Progenitor cell of endocrine pancreas (in vitro differentiated cells): ENCODE measurements at regions not wholly inside any gene's neighbourhood (a gene's known extent, or its start where the extent isn't known, plus 50 kb on each side); places are given as distances from the start of the nearest gene placed in this dataset.

ENCODE experiments used
- DNase-seq: peaks from one replicate; pipeline ENCODE4 v3.0.0; 2021; ENCODE audit warnings: low spot score; ENCODE audit not compliant: unreplicated experiment
- H3K27ac Mint-ChIP-seq: 2 replicates; pipeline ENCODE4 v1.8.0; 2021; ENCODE audit warnings: mild to moderate bottlenecking, moderate library complexity, mixed read lengths
- H3K27me3 Mint-ChIP-seq: 2 replicates; pipeline ENCODE4 v1.8.0; 2021; ENCODE audit warnings: mixed read lengths
- H3K36me3 Mint-ChIP-seq: 2 replicates; pipeline ENCODE4 v1.8.0; 2022; ENCODE audit warnings: mixed read lengths; ENCODE audit not compliant: insufficient read depth
- H3K4me1 Mint-ChIP-seq: 2 replicates; pipeline ENCODE4 v1.8.0; 2021; ENCODE audit warnings: low read depth, mixed read lengths
- H3K4me3 Mint-ChIP-seq: 2 replicates; pipeline ENCODE4 v1.8.0; 2021; ENCODE audit warnings: low read depth, mild to moderate bottlenecking, moderate library complexity, mixed read lengths
- H3K9me3 Mint-ChIP-seq: 2 replicates; pipeline ENCODE4 v1.8.0; 2021; ENCODE audit warnings: low read depth, mixed read lengths
- TF ChIP-seq, protein P1 (sequence below): fragments of 200-600 bp; sonication (generic); IDR thresholded peaks from one replicate; pipeline ENCODE4 v1.5.0; 2021; ENCODE audit warnings: antibody characterized with exemption, mild to moderate bottlenecking; ENCODE audit not compliant: unreplicated experiment

DNA sequence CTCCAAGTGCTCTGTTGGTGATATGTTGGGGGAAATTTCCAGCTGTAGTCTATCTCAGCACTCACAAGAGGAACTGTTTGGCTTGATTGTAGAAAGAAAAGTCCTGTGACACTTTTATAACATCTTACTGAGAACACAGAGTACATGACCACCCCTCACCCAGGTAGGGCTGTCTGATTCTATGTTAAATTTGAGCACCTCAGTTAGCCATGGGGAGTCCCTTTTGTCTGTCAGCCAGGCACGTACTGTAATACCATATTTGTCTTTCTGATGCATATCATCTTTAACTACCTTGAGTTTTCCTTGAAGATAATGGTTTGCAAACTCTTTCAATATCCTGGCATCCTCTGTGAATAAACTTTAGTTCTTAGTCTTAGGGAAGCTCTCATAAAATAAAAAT, 164.5 kb downstream of the IZUMO3 start:
- H3K4me3 Mint-ChIP-seq: no peak overlapping the region
- H3K27ac Mint-ChIP-seq: no peak overlapping the region
- H3K9me3 Mint-ChIP-seq: peaks cover 3% of the 10 kb centered on the region
- no peaks in the 10 kb centered on the region for H3K4me1 Mint-ChIP-seq
- TF ChIP-seq, protein P1, sequence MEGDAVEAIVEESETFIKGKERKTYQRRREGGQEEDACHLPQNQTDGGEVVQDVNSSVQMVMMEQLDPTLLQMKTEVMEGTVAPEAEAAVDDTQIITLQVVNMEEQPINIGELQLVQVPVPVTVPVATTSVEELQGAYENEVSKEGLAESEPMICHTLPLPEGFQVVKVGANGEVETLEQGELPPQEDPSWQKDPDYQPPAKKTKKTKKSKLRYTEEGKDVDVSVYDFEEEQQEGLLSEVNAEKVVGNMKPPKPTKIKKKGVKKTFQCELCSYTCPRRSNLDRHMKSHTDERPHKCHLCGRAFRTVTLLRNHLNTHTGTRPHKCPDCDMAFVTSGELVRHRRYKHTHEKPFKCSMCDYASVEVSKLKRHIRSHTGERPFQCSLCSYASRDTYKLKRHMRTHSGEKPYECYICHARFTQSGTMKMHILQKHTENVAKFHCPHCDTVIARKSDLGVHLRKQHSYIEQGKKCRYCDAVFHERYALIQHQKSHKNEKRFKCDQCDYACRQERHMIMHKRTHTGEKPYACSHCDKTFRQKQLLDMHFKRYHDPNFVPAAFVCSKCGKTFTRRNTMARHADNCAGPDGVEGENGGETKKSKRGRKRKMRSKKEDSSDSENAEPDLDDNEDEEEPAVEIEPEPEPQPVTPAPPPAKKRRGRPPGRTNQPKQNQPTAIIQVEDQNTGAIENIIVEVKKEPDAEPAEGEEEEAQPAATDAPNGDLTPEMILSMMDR: no peak
- DNase-seq: no peak
- no peaks in the 10 kb centered on the region for H3K36me3 Mint-ChIP-seq
- no peaks in the 10 kb centered on the region for H3K27me3 Mint-ChIP-seq

DNA sequence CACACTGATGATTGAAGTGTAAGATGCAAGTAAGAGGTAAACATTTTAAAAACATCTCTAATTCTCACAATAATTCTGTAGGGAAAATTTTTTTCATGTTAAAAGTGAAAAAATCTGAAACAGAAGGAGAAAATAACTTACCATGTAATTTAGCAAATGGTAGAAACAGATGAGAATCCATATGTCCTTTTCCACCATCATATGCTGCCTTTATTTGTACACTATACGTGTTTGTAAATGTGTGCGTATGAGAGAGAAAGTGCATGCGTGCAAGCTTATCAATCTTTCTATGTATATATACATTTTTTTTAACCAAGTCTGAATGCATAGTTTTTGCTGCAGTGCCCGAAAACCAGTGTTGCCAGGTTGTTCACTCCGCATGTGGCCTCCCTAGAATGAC, 186.7 kb downstream of the IZUMO3 start:
- Mint-ChIP-seq H3K27ac (no peak overlapping the region), H3K4me1 (no peaks in the 10 kb centered on the region), H3K27me3 (no peaks in the 10 kb centered on the region), H3K36me3 (no peaks in the 10 kb centered on the region), H3K4me3 (no peak overlapping the region), H3K9me3 (peaks cover 22% of the 10 kb centered on the region)
- TF ChIP-seq, protein P1: no peak
- DNase-seq: no peak

DNA sequence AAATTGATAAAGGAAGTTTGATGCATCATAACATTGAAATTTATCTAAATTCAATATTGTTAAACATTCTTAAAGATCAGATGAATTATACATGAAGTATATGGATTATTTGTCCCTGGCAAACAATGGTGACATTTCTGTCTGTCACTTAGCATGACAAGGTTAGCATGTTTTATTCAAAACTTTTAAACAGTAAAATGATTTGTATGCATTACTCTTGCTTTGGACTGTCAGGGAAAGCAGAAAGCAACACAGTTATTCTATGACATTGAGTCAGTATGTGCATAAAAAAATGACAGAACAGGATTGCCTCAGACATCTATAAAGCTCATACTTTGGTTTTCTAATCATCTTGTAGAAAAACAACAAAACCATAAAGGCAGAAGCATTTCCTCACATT, 193.7 kb downstream of the IZUMO3 start:
- Mint-ChIP-seq H3K36me3 (no peaks in the 10 kb centered on the region), H3K4me1 (peaks cover 5% of the 10 kb centered on the region), H3K9me3 (peaks cover 14% of the 10 kb centered on the region), H3K27me3 (no peaks in the 10 kb centered on the region), H3K27ac (no peak overlapping the region), H3K4me3 (no peak overlapping the region)
- DNase-seq: no peak
- TF ChIP-seq, protein P1: no peak

DNA sequence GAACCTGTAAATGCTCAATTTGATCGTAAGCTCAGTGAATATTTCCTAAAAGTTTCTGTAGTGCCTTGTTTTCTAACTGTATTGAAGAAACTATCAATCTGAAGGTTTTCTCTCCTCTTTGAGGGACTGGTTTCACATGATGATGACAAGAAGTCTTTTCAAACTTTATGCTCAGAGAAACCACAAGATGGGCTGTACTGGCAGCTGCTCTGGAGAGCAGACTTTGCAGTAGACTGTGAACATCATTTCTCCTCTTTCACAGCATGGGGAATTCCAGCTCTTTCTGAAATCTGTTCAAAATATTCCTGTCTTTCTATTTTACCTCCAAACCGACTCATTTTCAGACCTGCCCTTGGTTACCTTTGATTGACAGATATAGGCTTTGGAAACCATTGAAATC, 194.4 kb downstream of the IZUMO3 start:
- H3K9me3 Mint-ChIP-seq: peaks cover 15% of the 10 kb centered on the region
- no peak for DNase-seq
- H3K36me3 Mint-ChIP-seq: no peaks in the 10 kb centered on the region
- no peak overlapping the region for H3K4me3 Mint-ChIP-seq
- no peak overlapping the region for H3K27ac Mint-ChIP-seq
- no peaks in the 10 kb centered on the region for H3K27me3 Mint-ChIP-seq
- TF ChIP-seq, protein P1: no peak
- H3K4me1 Mint-ChIP-seq: peaks cover 5% of the 10 kb centered on the region

DNA sequence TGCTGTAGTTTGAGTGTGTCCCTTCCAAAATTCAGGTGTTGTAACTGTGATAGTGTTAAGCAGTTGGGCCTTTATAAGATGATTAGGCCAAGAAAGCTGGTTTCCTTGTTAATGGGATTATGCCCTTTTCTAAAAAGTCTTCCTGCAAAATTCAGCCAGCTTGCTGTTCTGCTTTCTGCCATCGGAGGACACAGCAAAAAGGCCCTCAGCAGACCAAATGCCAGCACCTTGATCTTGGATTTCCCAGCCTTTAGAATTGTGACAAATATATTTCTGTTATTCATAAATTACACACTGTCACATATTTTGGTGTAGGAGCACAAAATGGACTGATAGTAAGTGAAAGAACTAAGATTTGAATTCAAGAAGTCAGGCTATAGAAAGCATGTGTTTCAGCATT, 203.2 kb downstream of the IZUMO3 start:
- no peaks in the 10 kb centered on the region for H3K27me3 Mint-ChIP-seq
- DNase-seq: no peak
- peaks cover 9% of the 10 kb centered on the region for H3K9me3 Mint-ChIP-seq
- no peaks in the 10 kb centered on the region for H3K36me3 Mint-ChIP-seq
- H3K4me3 Mint-ChIP-seq: no peak overlapping the region
- TF ChIP-seq, protein P1: no peak
- peaks cover 4% of the 10 kb centered on the region for H3K4me1 Mint-ChIP-seq
- no peak overlapping the region for H3K27ac Mint-ChIP-seq

DNA sequence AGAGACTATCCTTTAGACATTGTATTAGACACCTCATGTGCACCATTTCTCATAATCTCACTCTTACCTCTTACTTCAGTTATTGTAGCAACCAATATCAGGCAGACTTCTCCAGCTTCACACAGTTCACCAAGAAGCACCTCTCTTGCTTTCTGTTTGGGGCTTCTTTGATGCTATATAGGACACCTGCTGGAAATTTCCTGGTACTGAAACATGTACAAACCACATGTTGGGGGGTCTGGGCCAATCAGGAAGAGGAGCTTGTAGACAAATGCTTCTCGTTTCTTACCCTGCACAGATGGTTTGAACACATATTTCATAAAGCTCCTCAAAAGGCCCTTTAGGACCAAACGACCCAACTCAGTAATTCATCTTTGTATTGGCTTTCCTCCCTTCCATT, 212.1 kb downstream of the IZUMO3 start:
- no peaks in the 10 kb centered on the region for H3K9me3 Mint-ChIP-seq
- no peaks in the 10 kb centered on the region for H3K27me3 Mint-ChIP-seq
- no peak overlapping the region for H3K27ac Mint-ChIP-seq
- H3K4me3 Mint-ChIP-seq: no peak overlapping the region
- TF ChIP-seq, protein P1: peak; percentile 12
- no peaks in the 10 kb centered on the region for H3K36me3 Mint-ChIP-seq
- no peak for DNase-seq
- H3K4me1 Mint-ChIP-seq: no peaks in the 10 kb centered on the region
